ENCODE measurements at regions not wholly inside any gene's neighbourhood (a gene's known extent, or its start where the extent isn't known, plus 50 kb on each side); places are given as distances from the start of the nearest gene placed in this dataset.

- H3K4me1 ChIP-seq (ENCODE audit: control insufficient read depth in 2 of 2, insufficient read depth in 2 of 2, low read length in 2 of 2) = no peaks in the 10 kb centered on the region
- H3K9me3 ChIP-seq (ENCODE audit: control insufficient read depth in 2 of 2, low read length in 2 of 2) = no peaks in the 10 kb centered on the region
- no peak overlapping the region for H3K9ac ChIP-seq (ENCODE audit: low read depth in 1 of 2, low read length in 2 of 2)
- H3K27ac ChIP-seq (ENCODE audit: low read depth in 2 of 2, low read length in 2 of 2) = no peak overlapping the region
- no peaks in the 10 kb centered on the region for H3K27me3 ChIP-seq (ENCODE audit: control insufficient read depth in 2 of 2, insufficient read depth in 2 of 2, low read length in 2 of 2)
- no peaks in the 10 kb centered on the region for H3K36me3 ChIP-seq (ENCODE audit: control insufficient read depth in 2 of 2, insufficient read depth in 2 of 2, low read length in 2 of 2)
- H3K4me3 ChIP-seq (ENCODE audit: low read length in 2 of 2) = no peak overlapping the region
These were observed 317.8 kb upstream of the ZNF521 start for GRCh38 chr18:25669741-25670140.

GRCh38 chr18:25662272-25662671, 310.3 kb upstream of the ZNF521 start:
- Histone ChIP-seq H3K27ac (ENCODE audit: low read depth in 2 of 2, low read length in 2 of 2) (no peak overlapping the region), H3K4me1 (ENCODE audit: control insufficient read depth in 2 of 2, insufficient read depth in 2 of 2, low read length in 2 of 2) (peaks cover 0 to 4% of the 10 kb centered on the region in 2 donors), H3K36me3 (ENCODE audit: control insufficient read depth in 2 of 2, insufficient read depth in 2 of 2, low read length in 2 of 2) (no peaks in the 10 kb centered on the region)

GRCh38 chr18:25661831-25662230, 309.9 kb upstream of the ZNF521 start:
- no peaks in the 10 kb centered on the region for H3K36me3 ChIP-seq (ENCODE audit: control insufficient read depth in 2 of 2, insufficient read depth in 2 of 2, low read length in 2 of 2)
- peaks cover 0 to 4% of the 10 kb centered on the region in 2 donors for H3K4me1 ChIP-seq (ENCODE audit: control insufficient read depth in 2 of 2, insufficient read depth in 2 of 2, low read length in 2 of 2)
- no peaks in the 10 kb centered on the region for H3K9me3 ChIP-seq (ENCODE audit: control insufficient read depth in 2 of 2, low read length in 2 of 2)
- H3K9ac ChIP-seq (ENCODE audit: low read depth in 1 of 2, low read length in 2 of 2) = no peak overlapping the region
- H3K27ac ChIP-seq (ENCODE audit: low read depth in 2 of 2, low read length in 2 of 2) = no peak overlapping the region
- H3K4me3 ChIP-seq (ENCODE audit: low read length in 2 of 2) = no peak overlapping the region
- no peaks in the 10 kb centered on the region for H3K27me3 ChIP-seq (ENCODE audit: control insufficient read depth in 2 of 2, insufficient read depth in 2 of 2, low read length in 2 of 2)

More at GRCh38 chr18:25662272-25662671, 310.3 kb upstream of the ZNF521 start:
- no peaks in the 10 kb centered on the region for H3K27me3 ChIP-seq (ENCODE audit: control insufficient read depth in 2 of 2, insufficient read depth in 2 of 2, low read length in 2 of 2)
- no peak overlapping the region for H3K4me3 ChIP-seq (ENCODE audit: low read length in 2 of 2)
- no peak overlapping the region for H3K9ac ChIP-seq (ENCODE audit: low read depth in 1 of 2, low read length in 2 of 2)
- H3K9me3 ChIP-seq (ENCODE audit: control insufficient read depth in 2 of 2, low read length in 2 of 2) = no peaks in the 10 kb centered on the region

GRCh38 chr18:25659541-25659940, 307.6 kb upstream of the ZNF521 start:
- Histone ChIP-seq H3K4me3 (ENCODE audit: low read length in 2 of 2) (no peak overlapping the region), H3K27ac (ENCODE audit: low read depth in 2 of 2, low read length in 2 of 2) (no peak overlapping the region), H3K9ac (ENCODE audit: low read depth in 1 of 2, low read length in 2 of 2) (no peak overlapping the region), H3K9me3 (ENCODE audit: control insufficient read depth in 2 of 2, low read length in 2 of 2) (no peaks in the 10 kb centered on the region), H3K4me1 (ENCODE audit: control insufficient read depth in 2 of 2, insufficient read depth in 2 of 2, low read length in 2 of 2) (peaks cover 0 to 4% of the 10 kb centered on the region in 2 donors), H3K27me3 (ENCODE audit: control insufficient read depth in 2 of 2, insufficient read depth in 2 of 2, low read length in 2 of 2) (no peaks in the 10 kb centered on the region), H3K36me3 (ENCODE audit: control insufficient read depth in 2 of 2, insufficient read depth in 2 of 2, low read length in 2 of 2) (no peaks in the 10 kb centered on the region)

- Histone ChIP-seq H3K4me3 (ENCODE audit: low read length in 2 of 2) (no peak overlapping the region), H3K27ac (ENCODE audit: low read depth in 2 of 2, low read length in 2 of 2) (no peak overlapping the region)
These were observed 306.5 kb upstream of the ZNF521 start for GRCh38 chr18:25658476-25658875.

GRCh38 chr18:25651553-25651952, 299.6 kb upstream of the ZNF521 start:
- Histone ChIP-seq H3K9ac (ENCODE audit: low read depth in 1 of 2, low read length in 2 of 2) (no peak overlapping the region), H3K27ac (ENCODE audit: low read depth in 2 of 2, low read length in 2 of 2) (no peak overlapping the region), H3K27me3 (ENCODE audit: control insufficient read depth in 2 of 2, insufficient read depth in 2 of 2, low read length in 2 of 2) (no peaks in the 10 kb centered on the region), H3K4me3 (ENCODE audit: low read length in 2 of 2) (no peak overlapping the region), H3K4me1 (ENCODE audit: control insufficient read depth in 2 of 2, insufficient read depth in 2 of 2, low read length in 2 of 2) (no peaks in the 10 kb centered on the region), H3K36me3 (ENCODE audit: control insufficient read depth in 2 of 2, insufficient read depth in 2 of 2, low read length in 2 of 2) (no peaks in the 10 kb centered on the region), H3K9me3 (ENCODE audit: control insufficient read depth in 2 of 2, low read length in 2 of 2) (no peaks in the 10 kb centered on the region)

More at GRCh38 chr18:25658476-25658875, 306.5 kb upstream of the ZNF521 start:
- Histone ChIP-seq H3K4me1 (ENCODE audit: control insufficient read depth in 2 of 2, insufficient read depth in 2 of 2, low read length in 2 of 2) (peaks cover 0 to 4% of the 10 kb centered on the region in 2 donors), H3K36me3 (ENCODE audit: control insufficient read depth in 2 of 2, insufficient read depth in 2 of 2, low read length in 2 of 2) (no peaks in the 10 kb centered on the region), H3K9me3 (ENCODE audit: control insufficient read depth in 2 of 2, low read length in 2 of 2) (no peaks in the 10 kb centered on the region), H3K27me3 (ENCODE audit: control insufficient read depth in 2 of 2, insufficient read depth in 2 of 2, low read length in 2 of 2) (no peaks in the 10 kb centered on the region), H3K9ac (ENCODE audit: low read depth in 1 of 2, low read length in 2 of 2) (no peak overlapping the region)

- no peaks in the 10 kb centered on the region for H3K36me3 ChIP-seq (ENCODE audit: control insufficient read depth in 2 of 2, insufficient read depth in 2 of 2, low read length in 2 of 2)
- no peaks in the 10 kb centered on the region for H3K27me3 ChIP-seq (ENCODE audit: control insufficient read depth in 2 of 2, insufficient read depth in 2 of 2, low read length in 2 of 2)
- no peaks in the 10 kb centered on the region for H3K9me3 ChIP-seq (ENCODE audit: control insufficient read depth in 2 of 2, low read length in 2 of 2)
- H3K4me1 ChIP-seq (ENCODE audit: control insufficient read depth in 2 of 2, insufficient read depth in 2 of 2, low read length in 2 of 2) = no peaks in the 10 kb centered on the region
- H3K27ac ChIP-seq (ENCODE audit: low read depth in 2 of 2, low read length in 2 of 2) = no peak overlapping the region
- H3K4me3 ChIP-seq (ENCODE audit: low read length in 2 of 2) = no peak overlapping the region
- no peak overlapping the region for H3K9ac ChIP-seq (ENCODE audit: low read depth in 1 of 2, low read length in 2 of 2)
These were observed 298.4 kb upstream of the ZNF521 start for GRCh38 chr18:25650201-25650941.

- Histone ChIP-seq H3K4me1 (ENCODE audit: control insufficient read depth in 2 of 2, insufficient read depth in 2 of 2, low read length in 2 of 2) (no peaks in the 10 kb centered on the region), H3K27ac (ENCODE audit: low read depth in 2 of 2, low read length in 2 of 2) (no peak overlapping the region), H3K9ac (ENCODE audit: low read depth in 1 of 2, low read length in 2 of 2) (no peak overlapping the region), H3K27me3 (ENCODE audit: control insufficient read depth in 2 of 2, insufficient read depth in 2 of 2, low read length in 2 of 2) (no peaks in the 10 kb centered on the region), H3K4me3 (ENCODE audit: low read length in 2 of 2) (no peak overlapping the region), H3K9me3 (ENCODE audit: control insufficient read depth in 2 of 2, low read length in 2 of 2) (no peaks in the 10 kb centered on the region), H3K36me3 (ENCODE audit: control insufficient read depth in 2 of 2, insufficient read depth in 2 of 2, low read length in 2 of 2) (no peaks in the 10 kb centered on the region)
These were observed 296.8 kb upstream of the ZNF521 start for GRCh38 chr18:25648716-25649260.

GRCh38 chr18:25647404-25647803, 295.4 kb upstream of the ZNF521 start:
- Histone ChIP-seq H3K4me1 (ENCODE audit: control insufficient read depth in 2 of 2, insufficient read depth in 2 of 2, low read length in 2 of 2) (no peaks in the 10 kb centered on the region), H3K9ac (ENCODE audit: low read depth in 1 of 2, low read length in 2 of 2) (no peak overlapping the region), H3K4me3 (ENCODE audit: low read length in 2 of 2) (no peak overlapping the region), H3K36me3 (ENCODE audit: control insufficient read depth in 2 of 2, insufficient read depth in 2 of 2, low read length in 2 of 2) (no peaks in the 10 kb centered on the region), H3K27ac (ENCODE audit: low read depth in 2 of 2, low read length in 2 of 2) (no peak overlapping the region), H3K27me3 (ENCODE audit: control insufficient read depth in 2 of 2, insufficient read depth in 2 of 2, low read length in 2 of 2) (no peaks in the 10 kb centered on the region), H3K9me3 (ENCODE audit: control insufficient read depth in 2 of 2, low read length in 2 of 2) (no peaks in the 10 kb centered on the region)

GRCh38 chr18:25646971-25647370, 295.0 kb upstream of the ZNF521 start:
- Histone ChIP-seq H3K4me1 (ENCODE audit: control insufficient read depth in 2 of 2, insufficient read depth in 2 of 2, low read length in 2 of 2) (no peaks in the 10 kb centered on the region), H3K27ac (ENCODE audit: low read depth in 2 of 2, low read length in 2 of 2) (no peak overlapping the region), H3K9me3 (ENCODE audit: control insufficient read depth in 2 of 2, low read length in 2 of 2) (no peaks in the 10 kb centered on the region), H3K36me3 (ENCODE audit: control insufficient read depth in 2 of 2, insufficient read depth in 2 of 2, low read length in 2 of 2) (no peaks in the 10 kb centered on the region), H3K9ac (ENCODE audit: low read depth in 1 of 2, low read length in 2 of 2) (no peak overlapping the region), H3K4me3 (ENCODE audit: low read length in 2 of 2) (no peak overlapping the region), H3K27me3 (ENCODE audit: control insufficient read depth in 2 of 2, insufficient read depth in 2 of 2, low read length in 2 of 2) (no peaks in the 10 kb centered on the region)
